Mammary epithelial cell (primary cell): ENCODE measurements at regions not wholly inside any gene's neighbourhood (a gene's known extent, or its start where the extent isn't known, plus 50 kb on each side); places are given as distances from the start of the nearest gene placed in this dataset.

Source experiments
- CTCF ChIP-seq, 2 donors: IDR thresholded peaks in 1 of 2; conservative IDR thresholded peaks in 1 of 2; 2 replicates each; pipeline ENCODE4 v1.5.1; 2011 to 2012; ENCODE audit warnings: inconsistent platforms in 2 of 2, low read length in 2 of 2, mild to moderate bottlenecking in 2 of 2, control low read depth in 1 of 2, low read depth in 1 of 2; ENCODE audit not compliant: insufficient read depth in 1 of 2; ENCODE audit errors: extremely low read depth in 1 of 2
- EZH2 ChIP-seq: IDR thresholded peaks from 2 replicates; pipeline ENCODE4 v1.6.1; 2012; ENCODE audit warnings: low read length, inconsistent platforms, borderline replicate concordance

GRCh38 chr2:173761603-173762119 lies 203.5 kb downstream of the SP3 start:
- no peak for TF ChIP-seq CTCF (conservative IDR thresholded peaks at IDR 0.05 in 1 of 2, IDR thresholded peaks at IDR 0.05 in 1 of 2; ENCODE audit: extremely low read depth in 1 of 2, insufficient read depth in 1 of 2, low read depth in 1 of 2, low read length in 2 of 2)
- TF ChIP-seq EZH2: no peak
